ENCODE measurements at regions not wholly inside any gene's neighbourhood (a gene's known extent, or its start where the extent isn't known, plus 50 kb on each side); places are given as distances from the start of the nearest gene placed in this dataset.

GRCh38 chr10:61825001-61825400 is 76.5 kb upstream of the ARID5B start:
- H4K20me1 ChIP-seq (replicated peaks in 1 of 2; ENCODE audit: control insufficient read depth in 1 of 2, insufficient read depth in 2 of 2, low read length in 2 of 2): no peaks in the 10 kb centered on the region
- no peaks in the 10 kb centered on the region for H3K79me1 ChIP-seq (ENCODE audit: low read depth, low read length)
- H3K4me2 ChIP-seq (ENCODE audit: insufficient read depth in 1 of 2, low read depth in 2 of 2, low read length in 2 of 2): no peak overlapping the region
- ChIA-PET POLR2A (ENCODE audit: partially characterized antibody) (no interaction called here), CTCF (ENCODE audit: partially characterized antibody) (interaction anchor here (1.1 kb wide), 1 partner anchor 72 kb away, joined by 4 read pairs; no protein-coding TSS in a partner anchor)
- no peak overlapping the region for H3K56ac ChIP-seq (replicated peaks; ENCODE audit: insufficient read length, low read depth, low read length)
- H3K9ac ChIP-seq (replicated peaks in 1 of 4; ENCODE audit: extremely low read depth in 1 of 4, low read depth in 3 of 4, low read length in 3 of 4): no peak overlapping the region
- H3K18ac ChIP-seq (ENCODE audit: extremely low read depth, low read length): no peak overlapping the region
- H3K14ac ChIP-seq (ENCODE audit: insufficient read length): no peak overlapping the region
- no peak overlapping the region for H3K23ac ChIP-seq (ENCODE audit: insufficient read length)
- H2BK20ac ChIP-seq (ENCODE audit: low read length): no peak overlapping the region
- no peak overlapping the region for H4K5ac ChIP-seq (ENCODE audit: insufficient read length, low read depth, low read length)
- H3K23me2 ChIP-seq (ENCODE audit: low read depth, low read length): no peaks in the 10 kb centered on the region
- H3K4me3 ChIP-seq (ENCODE audit: extremely low read depth in 1 of 4, insufficient read depth in 2 of 4, low read depth in 3 of 4, low read length in 4 of 4): no peak overlapping the region
- 82% methylated on average over 5 of the region's 5 CpGs; no CpG with 5 or more reads in 1 of the 2 experiments for WGBS, 2 experiments (ENCODE audit: extremely low coverage in 1 of 2, insufficient coverage in 1 of 2, insufficient read length in 1 of 2, insufficient replicate concordance in 2 of 2, low coverage in 1 of 2, low lambda C conversion rate in 2 of 2, missing lambda C conversion rate in 1 of 2)
- H2AK5ac ChIP-seq (ENCODE audit: low read depth, low read length): no peak overlapping the region
- H2BK5ac ChIP-seq (ENCODE audit: low read depth, low read length): no peak overlapping the region
- H2AFZ ChIP-seq (ENCODE audit: low read length): 0 out of 2 replicates have a peak overlapping the region, but pooled peaks have one; percentile 41
- H4K8ac ChIP-seq (ENCODE audit: extremely low read depth, insufficient read depth, low read length): no peak overlapping the region
- no peak overlapping the region for H3K4ac ChIP-seq (replicated peaks; ENCODE audit: insufficient read length, low read depth, low read length)
- TF ChIP-seq SRF (IDR thresholded peaks at IDR 0.05; ENCODE audit: low read depth, low read length) (0 out of 2 replicates have a peak, but pooled peaks have one; percentile 18), NANOG (IDR thresholded peaks at IDR 0.05; ENCODE audit: insufficient read depth, low read depth, low read length, poor library complexity, severe bottlenecking) (no peak)
- no peak for FAIRE-seq
- DNase-seq (ENCODE audit: low read depth in 1 of 2, low spot score in 2 of 2): no peak
- H2BK120ac ChIP-seq (replicated peaks; ENCODE audit: low read depth, low read length): no peak overlapping the region
- no peak overlapping the region for H2BK15ac ChIP-seq (ENCODE audit: low read length)
- H2BK12ac ChIP-seq (ENCODE audit: low read depth, low read length): no peak overlapping the region
- H3K27me3 ChIP-seq (replicated peaks in 1 of 4; ENCODE audit: control insufficient read depth in 3 of 4, extremely low read depth in 1 of 4, insufficient read depth in 3 of 4, low read length in 3 of 4): peaks cover 0 to 1% (median 0%) of the 10 kb centered on the region in 4 experiments; a peak in 4 of 7 replicates
- H4K91ac ChIP-seq (replicated peaks; ENCODE audit: insufficient read length, low read length): no peak overlapping the region
- H3K4me1 ChIP-seq (replicated peaks in 1 of 4; ENCODE audit: control insufficient read depth in 3 of 4, insufficient read depth in 4 of 4, low read length in 3 of 4): no peaks in the 10 kb centered on the region
- no peaks in the 10 kb centered on the region for H3K36me3 ChIP-seq (ENCODE audit: control insufficient read depth in 2 of 4, insufficient read depth in 4 of 4, low read length in 3 of 4)
- no peaks in the 10 kb centered on the region for H3K79me2 ChIP-seq (ENCODE audit: control insufficient read depth in 1 of 2, insufficient read depth in 2 of 2, low read length in 2 of 2)
- no peaks in the 10 kb centered on the region for H3K9me3 ChIP-seq (ENCODE audit: insufficient read depth in 2 of 2, low read depth in 1 of 2, low read length in 1 of 2)
- no peak overlapping the region for H3K27ac ChIP-seq (ENCODE audit: low read depth, low read length)
